ENCODE measurements at regions not wholly inside any gene's neighbourhood (a gene's known extent, or its start where the extent isn't known, plus 50 kb on each side); places are given as distances from the start of the nearest gene placed in this dataset.

- TF ChIP-seq CTCF (IDR thresholded peaks at IDR 0.05; ENCODE audit: low read depth, low read length): no peak
- DNase-seq (ENCODE audit: extremely low read depth, low read depth): no peak
Observed at GRCh38 chr7:112874909-112875308, 84.7 kb upstream of the TMEM168 start.

DNA sequence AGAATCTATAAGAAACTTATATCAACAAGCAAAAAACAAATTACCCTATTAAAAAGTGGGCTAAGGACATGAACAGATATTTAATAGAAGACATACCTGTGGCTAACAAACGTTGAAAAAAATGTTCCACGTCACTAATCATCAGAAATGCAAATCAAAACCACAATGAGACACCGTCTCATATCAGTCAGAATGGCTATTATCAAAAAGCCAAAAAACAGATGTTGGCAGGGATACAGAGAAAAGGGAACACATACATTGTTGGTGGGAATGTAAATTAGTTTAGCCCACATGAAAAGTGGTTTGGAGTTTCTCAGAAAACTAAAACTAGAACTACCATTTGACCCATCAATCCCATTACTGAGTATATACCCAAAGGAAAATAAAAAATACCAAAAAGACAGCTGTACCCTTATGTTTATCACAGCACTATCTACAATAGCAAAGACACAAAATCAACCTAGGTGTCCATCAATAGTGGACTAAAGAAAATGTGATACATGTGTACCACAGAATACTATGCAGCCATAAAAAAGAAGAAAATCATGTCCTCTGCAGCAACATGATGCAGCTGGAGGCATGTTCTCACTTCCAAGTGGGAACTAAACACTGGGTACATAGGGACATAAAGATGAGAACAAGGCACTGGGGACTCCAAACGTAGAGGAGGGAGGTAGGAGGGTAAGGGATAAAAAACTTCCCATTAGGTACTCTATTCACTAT is 83.8 kb upstream of the TMEM168 start:
- no peak for TF ChIP-seq CTCF (IDR thresholded peaks at IDR 0.05; ENCODE audit: low read depth, low read length)
- DNase-seq (ENCODE audit: extremely low read depth, low read depth): no peak

DNA sequence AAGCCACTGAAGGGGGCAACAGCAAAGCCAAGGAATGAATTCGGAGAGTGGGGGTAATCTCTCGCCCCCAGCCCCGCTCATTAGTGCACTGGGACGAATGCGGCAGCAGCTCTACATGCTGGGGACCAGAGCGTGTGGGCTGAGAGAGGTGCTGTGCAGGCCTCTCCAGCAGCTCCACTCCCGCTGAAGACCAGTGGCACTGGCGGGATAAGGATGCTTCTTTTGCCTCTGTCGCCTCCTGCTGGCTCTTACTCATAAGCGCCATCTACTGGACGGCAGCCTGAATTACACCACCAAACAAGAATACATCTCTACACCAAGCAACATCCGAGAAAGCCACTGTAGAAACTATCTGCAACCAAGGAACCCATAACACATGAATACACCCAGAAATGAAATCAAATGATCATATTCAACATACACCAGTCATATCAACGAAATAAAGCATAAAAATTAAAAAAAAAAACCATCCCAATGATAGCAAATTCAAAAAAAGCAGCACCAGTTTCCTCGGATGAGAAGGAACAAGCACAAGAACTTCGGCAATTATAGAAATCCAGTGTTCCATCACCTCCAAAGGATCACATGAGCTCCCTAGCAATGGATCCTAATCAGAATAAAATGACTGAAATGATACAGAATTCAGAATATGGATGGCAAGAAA is 79.0 kb upstream of the TMEM168 start:
- TF ChIP-seq CTCF (IDR thresholded peaks at IDR 0.05; ENCODE audit: low read depth, low read length): peak; percentile 61
- DNase-seq (ENCODE audit: extremely low read depth, low read depth): no peak

DNA sequence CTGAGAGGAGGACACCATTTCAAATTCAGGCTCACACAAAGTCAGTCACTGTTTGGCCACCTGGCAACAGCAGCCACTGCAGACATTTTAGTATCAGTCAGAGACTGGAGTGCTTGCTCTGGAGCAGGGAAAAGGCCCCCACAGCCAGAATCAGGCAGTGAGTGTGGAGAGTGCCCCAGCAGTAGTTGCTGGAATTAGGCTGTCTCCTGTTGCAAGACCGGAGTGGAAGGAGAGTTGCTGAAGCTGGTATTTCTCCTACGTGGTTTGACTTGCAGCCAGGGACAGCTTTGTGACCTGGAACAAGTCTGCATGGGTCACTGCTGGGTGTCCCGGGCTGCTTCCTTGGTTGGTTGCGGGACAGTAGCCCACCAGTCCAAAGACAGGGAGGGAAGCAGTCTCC is 78.4 kb upstream of the TMEM168 start:
- DNase-seq (ENCODE audit: extremely low read depth, low read depth): no peak
- TF ChIP-seq CTCF (IDR thresholded peaks at IDR 0.05; ENCODE audit: low read depth, low read length): no peak

DNA sequence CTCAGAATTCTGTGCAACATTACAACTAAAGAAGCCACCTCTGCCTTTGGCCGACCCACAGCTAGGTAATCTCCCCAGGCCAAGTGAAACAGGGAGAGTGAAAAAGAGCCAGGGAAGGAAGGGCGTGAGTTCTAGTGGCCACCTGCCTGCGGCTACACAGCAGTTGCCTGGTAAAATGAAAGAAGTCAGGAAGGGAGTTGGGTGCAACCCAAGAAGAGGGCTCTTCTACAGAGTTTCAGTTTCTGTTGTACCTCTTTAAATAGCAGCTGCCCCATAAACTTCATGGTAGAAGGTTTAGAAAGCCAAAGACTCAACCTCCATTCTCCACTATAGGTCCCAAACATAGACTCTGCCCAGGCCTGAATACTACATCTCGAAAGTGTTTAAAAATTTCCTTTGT is 76.2 kb upstream of the TMEM168 start:
- no peak for TF ChIP-seq CTCF (IDR thresholded peaks at IDR 0.05; ENCODE audit: low read depth, low read length)
- DNase-seq (ENCODE audit: extremely low read depth, low read depth): no peak

DNA sequence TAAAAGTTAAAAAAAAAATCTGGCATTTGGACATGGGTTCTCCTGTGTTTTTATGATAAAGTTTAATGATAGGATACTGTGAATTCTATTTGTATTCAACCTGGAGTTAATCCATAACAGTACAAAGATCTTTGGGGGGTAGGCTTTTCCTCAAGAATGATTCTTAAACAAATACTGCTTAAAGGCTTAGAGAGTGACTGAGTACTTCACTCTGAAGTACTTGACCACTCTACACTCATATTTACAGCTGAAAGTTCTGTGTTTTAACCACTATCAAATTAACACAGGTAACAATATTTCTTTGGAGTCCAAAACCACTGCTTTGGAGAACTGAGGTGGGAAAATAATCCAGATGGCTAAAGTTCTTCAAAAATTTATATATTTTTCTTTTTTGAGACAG is 74.2 kb upstream of the TMEM168 start:
- TF ChIP-seq CTCF (IDR thresholded peaks at IDR 0.05; ENCODE audit: low read depth, low read length): no peak
- no peak for DNase-seq (ENCODE audit: extremely low read depth, low read depth)

GRCh38 chr7:112858838-112859237 is 68.6 kb upstream of the TMEM168 start:
- no peak for TF ChIP-seq CTCF (IDR thresholded peaks at IDR 0.05; ENCODE audit: low read depth, low read length)
- no peak for DNase-seq (ENCODE audit: extremely low read depth, low read depth)

Data from AG09319 (cell line).